ENCODE measurements at regions not wholly inside any gene's neighbourhood (a gene's known extent, or its start where the extent isn't known, plus 50 kb on each side); places are given as distances from the start of the nearest gene placed in this dataset.

GRCh38 chr9:16341177-16341576 is 529.3 kb downstream of the BNC2 start:
- H3K4me1 ChIP-seq (ENCODE audit: control insufficient read depth, low read length), result no peaks in the 10 kb centered on the region
- no peaks in the 10 kb centered on the region for H3K9me3 ChIP-seq (ENCODE audit: control insufficient read depth, insufficient read depth, low read length)
- H3K9me2 ChIP-seq (replicated peaks; ENCODE audit: control insufficient read depth, low read length), result no peaks in the 10 kb centered on the region
- no peaks in the 10 kb centered on the region for H4K20me1 ChIP-seq (ENCODE audit: control insufficient read depth, insufficient read depth, low read depth, low read length)
- no peaks in the 10 kb centered on the region for H3F3A ChIP-seq (ENCODE audit: control insufficient read depth, insufficient read depth)
- H3K79me2 ChIP-seq (ENCODE audit: control insufficient read depth, low read length), result no peaks in the 10 kb centered on the region
- no peaks in the 10 kb centered on the region for H3K36me3 ChIP-seq (ENCODE audit: control insufficient read depth, low read length)
- H3K27ac ChIP-seq (ENCODE audit: low read depth, low read length), result no peak overlapping the region
- H3K27me3 ChIP-seq (ENCODE audit: control insufficient read depth, low read length), result no peaks in the 10 kb centered on the region
- no peak overlapping the region for H3K4me3 ChIP-seq (ENCODE audit: low read length)
- no peak overlapping the region for H3K4me2 ChIP-seq (ENCODE audit: low read length)
- TF ChIP-seq CTCF (IDR thresholded peaks at IDR 0.05; ENCODE audit: low read depth, low read length, poor library complexity, severe bottlenecking), result no peak
- no peak for TF ChIP-seq EZH2phosphoT487 (IDR thresholded peaks at IDR 0.05; ENCODE audit: borderline replicate concordance, low read length)

- Histone ChIP-seq H3K9me2 (replicated peaks; ENCODE audit: control insufficient read depth, low read length) (no peaks in the 10 kb centered on the region), H3K9me3 (ENCODE audit: control insufficient read depth, insufficient read depth, low read length) (no peaks in the 10 kb centered on the region), H3K27me3 (ENCODE audit: control insufficient read depth, low read length) (no peaks in the 10 kb centered on the region), H3K4me2 (ENCODE audit: low read length) (no peak overlapping the region), H3F3A (ENCODE audit: control insufficient read depth, insufficient read depth) (no peaks in the 10 kb centered on the region), H3K79me2 (ENCODE audit: control insufficient read depth, low read length) (no peaks in the 10 kb centered on the region), H3K36me3 (ENCODE audit: control insufficient read depth, low read length) (no peaks in the 10 kb centered on the region), H3K4me1 (ENCODE audit: control insufficient read depth, low read length) (no peaks in the 10 kb centered on the region), H4K20me1 (ENCODE audit: control insufficient read depth, insufficient read depth, low read depth, low read length) (no peaks in the 10 kb centered on the region), H3K27ac (ENCODE audit: low read depth, low read length) (no peak overlapping the region), H3K4me3 (ENCODE audit: low read length) (no peak overlapping the region)
- TF ChIP-seq EZH2phosphoT487 (IDR thresholded peaks at IDR 0.05; ENCODE audit: borderline replicate concordance, low read length) (no peak), CTCF (IDR thresholded peaks at IDR 0.05; ENCODE audit: low read depth, low read length, poor library complexity, severe bottlenecking) (no peak)
These were observed 528.0 kb downstream of the BNC2 start for GRCh38 chr9:16342246-16343020.

- Histone ChIP-seq H3K4me2 (ENCODE audit: low read length) (no peak overlapping the region), H3K27me3 (ENCODE audit: control insufficient read depth, low read length) (no peaks in the 10 kb centered on the region), H3K4me1 (ENCODE audit: control insufficient read depth, low read length) (no peaks in the 10 kb centered on the region), H4K20me1 (ENCODE audit: control insufficient read depth, insufficient read depth, low read depth, low read length) (no peaks in the 10 kb centered on the region), H3F3A (ENCODE audit: control insufficient read depth, insufficient read depth) (no peaks in the 10 kb centered on the region), H3K36me3 (ENCODE audit: control insufficient read depth, low read length) (no peaks in the 10 kb centered on the region), H3K79me2 (ENCODE audit: control insufficient read depth, low read length) (no peaks in the 10 kb centered on the region), H3K4me3 (ENCODE audit: low read length) (no peak overlapping the region), H3K9me2 (replicated peaks; ENCODE audit: control insufficient read depth, low read length) (no peaks in the 10 kb centered on the region), H3K27ac (ENCODE audit: low read depth, low read length) (no peak overlapping the region), H3K9me3 (ENCODE audit: control insufficient read depth, insufficient read depth, low read length) (no peaks in the 10 kb centered on the region)
- TF ChIP-seq EZH2phosphoT487 (IDR thresholded peaks at IDR 0.05; ENCODE audit: borderline replicate concordance, low read length) (no peak), CTCF (IDR thresholded peaks at IDR 0.05; ENCODE audit: low read depth, low read length, poor library complexity, severe bottlenecking) (no peak)
These were observed 526.9 kb downstream of the BNC2 start for GRCh38 chr9:16343249-16344237.
